ENCODE measurements at regions not wholly inside any gene's neighbourhood (a gene's known extent, or its start where the extent isn't known, plus 50 kb on each side); places are given as distances from the start of the nearest gene placed in this dataset.
"Not testable (repeated sequence)": the region's sequence is repeated elsewhere in the genome, so short reads cannot be mapped to it uniquely, and the experiment has no call there.

DNA sequence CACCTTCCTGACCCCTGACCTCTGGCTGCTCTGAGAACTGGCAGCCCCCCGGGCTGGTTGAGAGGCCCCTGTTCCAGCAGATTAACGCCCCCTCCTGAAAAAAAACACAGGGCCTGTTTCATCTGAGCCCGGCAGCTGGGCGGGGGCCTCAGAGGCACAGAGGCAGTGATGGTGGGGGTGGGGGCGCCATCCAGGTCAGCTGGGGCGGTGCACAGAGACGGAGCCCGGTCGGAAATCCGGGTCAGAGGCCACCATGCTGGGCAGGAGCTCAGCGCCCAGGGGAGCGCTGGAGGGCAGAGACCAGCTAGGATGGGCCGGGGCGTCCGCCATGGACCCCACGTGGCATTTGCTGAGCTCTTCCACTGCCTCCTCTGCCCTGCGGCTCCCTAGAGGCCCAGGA, 68.0 kb downstream of the UNCX start:
- DNase-seq = no peak

DNA sequence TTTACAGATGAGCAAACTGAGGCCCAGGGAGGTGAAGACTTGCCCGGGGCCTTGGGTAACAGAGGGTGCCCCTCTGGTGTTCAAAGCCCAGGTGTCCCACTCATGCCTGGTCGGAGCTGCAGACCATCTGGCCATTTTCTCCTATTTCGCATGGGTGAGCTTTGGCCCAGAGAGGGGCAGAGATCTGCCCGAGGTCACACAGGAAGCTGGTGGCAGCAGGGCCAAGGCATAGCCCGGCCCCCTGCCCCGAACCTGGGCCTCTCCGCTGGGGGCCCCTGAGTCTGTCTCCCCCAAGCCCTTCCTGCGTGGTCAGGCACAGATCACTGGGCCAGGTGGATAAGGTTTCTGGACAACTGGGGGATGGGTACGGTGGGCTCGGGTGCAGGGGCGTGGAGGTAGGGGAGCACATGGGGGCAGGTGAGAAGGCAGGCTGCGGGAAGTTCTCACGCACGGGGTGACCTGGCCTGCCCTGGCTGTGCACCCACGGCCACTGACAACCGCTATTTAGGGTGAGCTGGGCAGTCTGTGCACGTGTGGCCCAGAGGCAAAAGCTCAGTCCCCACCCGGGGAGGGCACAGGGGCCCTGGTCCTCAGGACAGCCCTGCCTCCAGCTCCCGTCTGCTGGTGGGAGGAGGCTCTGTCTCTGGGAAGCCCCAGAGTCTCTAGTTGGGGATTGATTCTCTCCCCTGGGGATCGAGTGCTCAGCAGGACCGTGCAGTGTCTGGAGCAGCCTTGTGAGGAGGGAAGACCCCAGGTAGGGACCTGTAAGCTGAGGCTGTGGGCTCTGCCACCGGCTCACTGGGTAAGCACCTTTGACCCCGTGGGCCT, 68.6 kb downstream of the UNCX start:
- no peak for DNase-seq

DNA sequence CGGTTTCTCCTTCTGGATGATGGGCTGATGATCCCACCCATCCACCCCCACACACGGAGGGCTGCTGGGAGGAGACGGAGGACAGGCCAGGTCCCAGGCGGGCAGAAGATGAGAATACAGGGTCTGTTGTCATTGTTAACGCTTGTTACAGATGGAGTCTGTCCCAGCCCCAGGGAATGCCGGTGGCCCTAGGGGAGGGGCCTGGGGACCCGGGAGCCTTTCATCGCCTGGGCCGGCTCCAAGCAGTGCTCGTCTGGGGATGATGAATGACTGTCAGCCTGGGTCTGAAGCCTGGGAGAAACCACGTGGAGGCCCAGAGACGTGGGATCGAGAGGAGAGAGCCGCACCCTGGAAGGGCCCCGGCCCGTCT, 69.2 kb downstream of the UNCX start:
- DNase-seq = no peak

DNA sequence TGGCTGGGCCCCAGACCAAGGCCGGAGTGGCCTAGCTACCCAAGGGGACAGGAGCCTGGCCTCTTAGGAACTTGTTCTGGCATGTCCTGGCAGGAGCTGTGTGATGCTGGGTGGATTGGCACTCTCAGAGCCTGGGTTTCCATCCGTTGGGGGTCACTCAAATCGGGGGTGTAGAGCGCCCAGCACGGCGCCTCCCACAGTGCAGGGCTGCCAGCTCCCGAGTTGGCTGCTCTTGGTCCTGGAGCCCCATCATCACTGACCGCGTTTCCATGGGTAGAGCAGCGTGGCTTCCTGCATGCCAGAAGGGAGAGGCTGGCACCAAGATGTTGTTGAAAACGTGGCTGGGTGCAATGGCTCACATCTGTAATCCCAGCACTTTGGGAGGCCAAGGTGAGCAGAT, 70.3 kb downstream of the UNCX start:
- DNase-seq = no peak

DNA sequence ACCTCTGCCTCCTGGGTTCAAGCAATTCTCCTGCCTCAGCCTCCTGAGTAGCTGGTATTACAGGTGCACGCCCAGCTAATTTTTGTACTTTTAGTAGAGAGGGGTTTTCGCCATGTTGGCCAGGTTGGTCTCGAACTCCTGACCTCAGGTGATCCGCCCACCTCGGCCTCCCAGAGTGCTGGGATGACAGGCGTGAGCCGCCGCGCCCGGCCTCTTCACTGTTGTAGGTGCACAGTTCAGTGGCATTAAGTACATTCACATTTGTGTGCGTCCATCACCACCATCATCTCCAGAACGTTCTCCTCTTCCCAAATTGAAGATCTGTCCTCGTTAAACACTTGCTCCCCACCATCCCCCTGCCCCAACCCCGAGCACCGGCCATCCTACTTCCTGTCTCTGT, 71.3 kb downstream of the UNCX start:
- not testable (repeated sequence) for DNase-seq

DNA sequence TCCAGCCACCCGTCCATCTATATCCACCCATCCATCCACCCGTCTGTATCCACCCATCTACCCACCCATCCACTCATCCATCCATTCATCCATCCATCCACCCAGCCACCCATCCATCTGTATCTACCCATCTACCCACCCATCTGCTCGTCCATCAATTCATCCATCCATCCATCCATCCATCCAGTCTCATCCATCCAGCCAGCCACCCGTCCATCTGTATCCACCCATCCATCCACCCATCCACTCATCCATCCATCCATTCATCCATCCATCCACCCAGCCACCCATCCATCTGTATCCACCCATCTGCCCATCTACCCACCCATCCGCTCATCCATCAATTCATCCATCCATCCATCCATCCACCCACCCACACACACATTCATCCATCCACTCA, 73.2 kb downstream of the UNCX start:
- no peak for DNase-seq

DNA sequence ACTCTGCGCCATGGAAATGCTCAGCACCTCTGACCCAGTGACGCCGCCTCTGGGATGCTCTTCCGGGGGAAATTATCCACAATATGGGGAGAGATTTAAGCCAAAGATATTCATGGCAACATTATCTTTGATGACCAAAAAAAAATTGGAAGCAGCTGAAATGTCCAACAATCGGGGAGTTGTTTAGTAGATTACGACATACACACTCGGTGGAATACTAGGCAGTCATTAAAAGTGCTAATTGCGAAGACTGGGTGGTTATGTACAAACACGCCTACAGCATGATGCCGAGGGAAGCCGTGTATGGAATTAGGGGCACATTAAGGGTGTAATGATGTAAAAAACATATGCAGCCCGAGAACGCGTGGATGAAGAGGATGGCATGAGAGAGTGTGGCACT, 75.2 kb downstream of the UNCX start:
- no peak for DNase-seq

DNA sequence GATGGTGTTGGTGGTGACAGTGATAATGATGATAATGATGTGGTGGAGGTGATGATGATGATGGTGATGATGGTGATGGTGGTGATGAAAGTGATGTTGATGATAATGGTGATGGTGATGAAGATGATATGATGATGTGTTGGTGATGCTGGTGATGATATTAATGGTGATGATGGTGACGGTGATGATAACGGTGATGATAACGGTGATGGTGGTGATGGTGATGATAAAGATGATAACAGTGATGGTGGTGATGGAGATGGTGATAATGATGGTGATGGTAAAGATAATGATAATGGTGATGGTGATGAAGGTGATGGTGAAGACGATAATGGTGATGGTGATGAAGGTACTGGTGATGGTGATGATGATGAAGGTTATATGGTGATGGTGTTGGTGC, 76.6 kb downstream of the UNCX start:
- no peak for DNase-seq

DNA sequence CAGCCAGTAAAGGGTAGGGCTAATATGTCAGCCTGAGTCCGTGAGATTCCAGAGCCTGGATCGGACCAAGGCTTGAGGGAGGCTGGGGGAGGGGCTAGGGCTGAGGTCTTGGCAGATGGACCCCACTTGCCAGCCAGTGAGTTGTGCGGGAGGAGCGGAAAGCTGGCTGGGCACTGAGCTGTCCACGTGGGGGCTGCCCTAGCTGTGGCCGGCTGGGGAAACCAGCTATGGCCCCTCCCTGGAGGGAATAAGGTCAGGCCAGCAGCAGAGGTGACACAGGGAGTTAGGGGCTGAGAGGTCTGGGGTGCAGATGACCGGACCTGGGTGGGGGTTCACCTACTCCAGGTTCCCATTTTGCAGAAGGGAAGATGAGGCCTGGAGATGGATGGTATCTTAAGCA, 77.3 kb downstream of the UNCX start:
- no peak for DNase-seq

DNA sequence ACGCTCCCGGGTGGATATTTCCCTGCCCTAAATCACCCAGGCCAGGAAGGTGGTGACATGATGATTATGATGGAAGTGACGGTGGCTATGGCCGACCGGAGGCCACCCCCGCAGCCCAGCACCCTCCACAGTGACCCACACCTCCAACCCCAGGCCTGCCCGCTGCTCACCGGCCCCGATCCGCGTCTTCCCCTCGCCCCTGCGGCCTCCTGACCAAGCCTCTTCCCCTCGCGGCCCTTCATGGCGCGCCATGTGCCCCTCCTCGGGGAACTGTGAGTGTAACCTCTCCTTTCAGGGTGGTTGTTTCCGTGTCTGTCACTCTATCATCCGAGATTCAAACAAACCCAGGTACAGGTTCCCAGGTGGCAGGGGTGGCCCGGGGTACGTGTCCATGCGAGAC, 78.3 kb downstream of the UNCX start:
- DNase-seq = no peak

DNA sequence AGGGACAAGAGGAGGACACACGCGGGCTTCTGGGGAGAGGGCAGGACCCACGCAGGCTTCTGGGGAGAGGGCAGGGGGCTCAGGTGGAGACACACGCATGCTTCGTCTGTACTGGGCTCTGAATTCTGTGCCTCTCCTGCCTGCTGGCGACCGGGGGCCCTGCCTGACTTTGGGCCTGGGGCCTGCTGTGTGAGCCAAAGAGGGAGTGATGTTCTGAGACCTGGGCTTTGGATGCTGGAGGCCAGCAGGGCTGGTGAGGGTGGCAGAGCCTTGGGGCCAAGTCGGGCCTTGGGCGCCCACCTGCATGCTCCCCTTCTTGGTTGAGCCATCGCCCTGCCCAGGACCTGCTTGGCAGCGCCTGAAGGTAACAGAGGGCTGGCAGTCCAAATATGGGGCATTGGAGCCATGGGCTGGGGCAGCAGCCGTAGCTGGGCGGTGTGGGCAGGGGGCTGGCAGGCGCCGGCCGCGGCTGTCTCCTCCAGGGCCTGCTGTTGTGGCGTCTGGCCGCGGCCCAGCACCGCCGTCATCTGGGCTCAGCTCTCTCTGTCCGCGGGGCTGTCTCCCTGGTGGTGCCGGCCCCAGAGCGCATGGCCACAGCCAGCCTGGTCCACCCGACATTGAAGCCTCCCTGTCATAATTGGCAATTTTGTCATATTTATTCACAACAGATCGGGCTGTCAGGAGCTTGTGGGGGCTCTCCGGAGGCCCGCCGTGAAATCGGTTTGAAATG, 78.9 kb downstream of the UNCX start:
- no peak for DNase-seq

DNA sequence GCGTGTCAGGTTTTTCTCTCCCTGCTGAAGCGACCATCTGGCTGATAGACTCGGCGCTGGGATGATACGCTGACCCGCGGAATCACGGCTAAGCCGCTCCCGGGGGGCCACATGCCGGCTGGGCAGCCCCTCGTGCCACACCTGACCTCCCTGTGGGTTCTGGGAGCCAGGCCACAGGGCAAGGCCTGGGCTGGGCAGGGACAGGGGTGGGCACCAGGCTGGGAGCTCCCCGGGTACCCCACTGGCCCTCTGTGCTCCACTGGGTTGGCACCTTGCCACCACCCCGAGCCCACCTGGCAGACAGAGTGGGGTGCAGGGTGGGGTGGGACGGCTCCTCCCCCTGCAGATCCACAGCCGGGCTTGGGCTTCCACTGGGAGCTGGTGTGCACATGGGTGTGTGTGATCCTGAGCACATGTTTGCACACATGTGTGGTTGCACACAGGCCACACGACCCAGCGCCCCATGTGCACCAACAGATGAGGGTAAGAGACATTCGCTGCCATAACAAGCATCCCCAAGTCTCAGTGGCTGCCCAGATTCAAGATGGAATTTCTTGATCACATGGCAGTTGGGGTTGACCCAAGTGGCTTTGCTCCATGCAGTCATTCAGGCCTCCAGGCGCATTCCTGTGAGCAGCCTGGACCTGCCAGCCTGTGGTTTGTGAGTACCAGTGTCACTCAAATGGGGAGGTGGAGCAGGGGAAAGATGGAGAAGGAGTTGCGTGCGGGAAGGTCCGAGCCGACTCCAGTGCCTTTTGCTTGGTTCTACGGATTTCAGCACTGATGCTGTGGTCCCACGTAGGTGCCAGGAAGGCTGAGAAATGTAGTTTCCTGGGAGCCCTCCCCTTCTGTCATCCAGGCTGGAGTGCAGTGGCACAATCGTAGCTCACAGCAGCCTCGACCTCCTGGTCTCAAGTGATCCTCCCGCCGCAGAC, 79.7 kb downstream of the UNCX start:
- no peak for DNase-seq

DNA sequence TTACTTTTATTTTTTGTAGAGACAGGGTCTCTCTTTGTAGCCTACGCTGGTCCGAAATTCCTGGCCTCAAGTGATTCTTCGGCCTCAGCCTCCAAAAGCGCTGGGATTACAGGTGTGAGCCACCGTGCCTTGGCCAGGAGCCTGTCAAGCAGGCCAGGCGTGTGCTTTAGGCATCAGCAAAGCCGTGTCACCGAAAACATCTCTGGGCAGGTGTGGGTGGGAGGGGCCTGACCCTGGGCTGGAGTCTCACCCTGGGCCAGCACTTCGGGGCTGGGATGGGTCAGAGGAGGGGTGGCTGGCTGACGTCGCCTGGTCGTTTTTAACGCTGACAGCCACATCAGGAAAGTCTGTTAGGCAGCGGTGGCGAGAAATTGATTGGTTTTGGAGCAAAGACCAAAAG, 80.9 kb downstream of the UNCX start:
- no peak for DNase-seq

DNA sequence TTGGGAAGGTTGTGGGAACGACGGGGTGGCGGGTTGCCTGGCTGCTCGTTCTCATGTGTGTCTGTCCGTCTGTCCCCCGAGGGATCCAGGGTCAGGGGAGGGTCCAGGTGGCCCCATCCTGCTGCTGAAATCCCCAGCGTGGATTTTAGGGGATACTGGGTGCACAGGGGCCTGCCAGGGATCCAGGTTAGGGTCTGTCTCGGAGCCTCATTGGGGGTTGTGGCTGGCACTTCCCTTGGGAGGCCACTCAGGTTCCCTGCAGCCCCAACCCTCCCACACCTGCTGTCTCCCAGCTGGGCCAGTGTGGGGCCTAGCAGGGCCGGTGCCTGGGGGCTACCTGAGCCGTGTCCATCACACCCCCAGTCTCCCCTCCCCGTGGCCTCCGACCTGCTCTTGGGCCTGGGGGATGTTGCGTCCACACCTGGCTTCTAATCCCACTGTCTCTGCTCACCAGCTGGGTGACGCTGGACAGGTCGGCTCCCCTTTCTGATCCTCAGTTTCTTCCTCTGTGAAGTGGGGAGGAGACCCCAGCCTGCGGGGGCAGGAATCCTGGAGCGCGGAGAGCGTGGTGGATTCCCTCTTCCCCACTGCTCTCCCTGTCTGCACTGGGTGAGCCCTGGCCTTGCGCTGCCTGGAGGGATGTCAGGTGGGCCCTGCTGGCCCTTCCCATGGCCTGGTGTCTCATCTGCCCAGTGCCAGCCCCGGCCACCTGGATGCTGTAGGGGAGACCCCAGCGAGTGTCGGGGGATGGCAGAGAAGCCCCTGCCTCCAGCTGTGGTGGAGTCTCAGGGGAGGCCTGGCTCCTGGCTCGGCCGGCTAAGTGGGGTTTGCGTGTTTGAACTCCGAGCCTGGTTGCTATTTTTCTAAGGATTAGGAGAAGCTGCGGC, 81.6 kb downstream of the UNCX start:
- no peak for DNase-seq

DNA sequence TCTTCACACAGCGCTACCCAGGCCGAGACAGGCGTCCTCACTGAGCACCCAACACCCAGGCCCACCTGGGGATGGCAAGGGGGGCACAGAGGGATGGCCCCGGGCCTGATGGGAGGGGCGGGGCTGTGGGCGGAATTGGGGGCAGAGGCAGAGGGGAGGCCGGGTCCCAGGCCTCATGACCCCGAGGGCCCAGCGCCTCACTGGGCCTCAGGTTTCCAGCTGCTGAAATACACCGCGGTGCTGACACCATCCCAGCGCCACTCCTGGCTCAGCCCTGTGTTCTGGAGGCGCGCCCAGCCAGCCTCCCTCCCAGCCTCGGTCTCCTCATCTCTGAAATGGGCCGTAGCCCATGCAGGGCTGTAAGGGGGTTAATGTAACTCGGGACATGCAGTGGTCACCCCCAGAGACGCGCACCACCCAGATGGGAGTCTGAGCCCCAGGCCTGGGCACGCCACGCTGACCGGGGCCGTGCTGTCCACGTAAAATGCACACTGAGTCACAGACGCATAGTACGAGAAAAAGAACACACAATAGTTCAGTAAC, 82.3 kb downstream of the UNCX start:
- DNase-seq = no peak

DNA sequence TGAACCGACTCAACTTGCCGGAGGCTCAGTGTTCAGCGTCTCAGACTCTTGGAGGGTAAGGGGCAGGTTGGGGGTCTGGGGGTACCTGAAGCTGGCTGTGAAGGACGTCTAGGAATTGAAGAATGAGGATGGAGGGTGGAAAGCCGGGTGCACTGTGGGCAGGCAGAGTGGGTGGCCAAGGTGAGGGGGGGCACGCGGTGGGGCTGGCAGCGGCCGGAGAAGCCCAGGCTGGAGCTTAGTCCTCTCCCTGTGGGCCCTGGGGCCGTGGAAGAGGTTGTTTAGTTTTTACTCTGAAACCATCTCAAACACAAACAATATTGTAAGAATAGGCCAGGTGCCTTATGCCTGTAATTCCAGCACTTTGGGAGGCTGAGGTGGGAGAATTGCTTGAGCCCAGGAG, 83.4 kb downstream of the UNCX start:
- DNase-seq = no peak

DNA sequence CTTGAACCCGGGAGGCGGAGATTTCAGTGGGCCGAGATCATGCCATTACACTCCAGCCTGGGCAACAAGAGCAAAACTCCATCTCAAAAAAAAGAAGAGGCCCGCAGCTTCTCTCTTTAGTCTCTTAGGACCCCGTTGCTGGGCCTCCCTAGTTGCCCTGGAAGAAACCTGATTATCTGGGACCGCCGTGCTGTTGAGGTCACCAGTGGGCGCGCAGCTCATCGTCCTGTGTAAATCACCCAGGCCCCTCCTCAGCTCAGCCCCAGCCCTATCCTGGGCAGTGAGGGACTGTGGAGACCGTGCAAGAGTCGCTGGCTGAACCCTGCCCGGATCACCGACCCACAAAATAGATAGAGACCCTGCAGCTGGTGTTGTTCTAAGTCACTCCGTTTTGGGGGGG, 85.0 kb downstream of the UNCX start:
- DNase-seq = no peak

DNA sequence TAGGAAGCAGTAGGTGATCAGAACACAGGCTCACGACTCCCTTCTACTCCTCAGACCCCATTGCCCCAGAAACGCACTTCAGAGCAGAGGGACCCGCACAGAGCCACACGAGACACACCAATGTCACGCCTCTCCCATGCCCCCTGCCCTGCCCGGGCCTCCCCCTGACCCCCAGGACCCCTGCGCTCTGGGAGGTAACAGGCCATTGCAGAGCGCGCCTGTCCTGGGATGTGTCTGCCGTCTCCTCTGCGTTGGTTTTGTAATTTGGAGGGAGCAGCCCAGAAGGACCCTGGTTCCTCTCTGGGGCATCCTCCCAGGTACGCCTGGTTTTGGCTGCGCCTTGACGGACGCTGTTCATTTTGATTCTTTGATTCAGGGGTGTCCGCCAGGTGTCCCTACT, 85.4 kb downstream of the UNCX start:
- DNase-seq = no peak

DNA sequence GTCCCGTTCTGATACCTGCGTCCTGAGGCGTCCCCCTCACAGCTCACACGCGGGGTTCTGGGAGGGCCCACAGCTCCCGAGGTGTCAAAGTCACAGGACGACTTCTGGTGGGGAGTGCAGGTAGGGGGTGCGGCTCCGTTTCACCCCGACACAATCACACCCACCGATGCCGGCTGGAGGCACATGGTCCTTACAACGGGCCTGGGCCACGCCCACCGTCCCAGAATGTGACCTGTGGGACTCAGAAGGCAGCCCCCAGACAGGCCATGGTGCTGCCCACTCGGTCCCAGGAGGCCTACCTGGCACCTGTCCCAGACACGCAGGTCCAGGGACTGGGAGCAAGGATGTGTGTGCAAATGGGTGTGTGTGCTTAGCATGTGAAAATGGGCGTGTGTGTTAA, 86.0 kb downstream of the UNCX start:
- DNase-seq = no peak

DNA sequence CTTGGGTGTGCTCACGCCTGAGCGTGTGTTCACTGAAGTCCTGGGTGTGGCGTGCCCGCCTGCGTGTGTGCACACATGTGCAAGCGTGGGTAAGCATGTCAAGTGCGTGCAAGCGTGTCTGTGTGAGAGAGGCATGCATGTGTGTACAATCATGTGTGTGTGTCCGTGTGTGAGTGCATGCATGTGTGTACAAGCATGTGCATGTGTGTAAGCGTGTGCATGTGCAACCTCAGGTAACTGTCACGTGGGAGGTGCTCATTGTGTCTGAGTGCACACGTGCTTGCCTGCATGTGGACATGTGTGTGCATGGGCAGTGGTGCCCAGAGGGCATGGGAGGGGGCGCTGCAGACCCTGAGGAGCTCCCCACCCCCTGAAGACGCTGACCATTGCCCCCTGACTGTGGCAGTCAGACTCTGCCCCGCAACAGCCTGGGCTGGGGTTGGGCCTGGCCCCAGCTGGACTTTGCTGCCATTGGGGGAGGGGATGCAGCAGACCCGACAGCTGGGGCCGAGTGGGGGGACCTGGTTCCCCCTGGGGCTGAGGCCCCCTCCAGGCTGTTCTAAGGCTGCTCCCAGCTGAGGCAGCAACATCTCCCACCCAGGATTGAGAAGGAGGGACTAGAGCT, 88.1 kb downstream of the UNCX start:
- DNase-seq = no peak

DNA sequence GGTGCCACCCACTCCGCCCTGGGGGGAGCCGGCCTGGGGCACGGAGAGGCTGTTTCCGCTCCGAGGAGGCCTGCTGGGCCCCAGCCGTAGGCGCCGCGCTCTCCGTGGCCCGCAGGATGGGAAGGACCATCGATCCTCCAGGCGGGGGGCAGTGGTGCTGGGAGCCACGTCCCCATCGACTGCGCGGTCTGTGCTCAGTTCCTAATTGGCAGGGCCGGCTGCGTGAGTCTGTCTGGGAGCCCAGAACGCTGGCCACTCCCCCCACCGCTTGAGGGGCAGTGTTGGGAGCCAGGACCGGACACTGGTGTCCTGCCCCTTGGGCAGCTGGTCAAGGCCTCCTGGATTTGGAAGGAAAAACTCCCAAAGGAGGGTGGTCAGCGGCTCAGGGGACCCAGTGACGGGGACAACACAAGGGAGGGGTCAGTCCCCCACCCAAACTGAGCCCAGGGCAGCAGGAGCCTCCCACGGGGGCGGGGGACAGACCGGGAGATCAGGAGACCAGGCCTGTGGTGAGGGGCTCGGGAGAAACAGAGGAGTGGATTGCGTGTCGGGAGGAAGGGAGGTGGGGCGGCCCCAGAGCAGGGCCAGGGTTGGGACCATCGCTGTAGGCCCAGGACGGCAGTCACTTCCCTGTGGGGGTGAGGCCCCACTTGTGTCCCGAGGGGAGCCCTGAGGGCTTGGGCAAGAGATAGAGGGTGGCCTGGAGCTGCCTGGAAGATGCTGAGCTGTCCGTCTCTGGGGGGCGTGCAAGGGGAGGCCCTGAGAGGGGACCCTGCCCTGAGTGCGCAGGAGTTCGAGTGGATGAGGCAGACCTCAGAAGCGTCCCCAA, 89.0 kb downstream of the UNCX start:
- no peak for DNase-seq

All from NCI-H2081 (cell line).